Gastroesophageal sphincter (tissue), 4 donors: ENCODE measurements at regions not wholly inside any gene's neighbourhood (a gene's known extent, or its start where the extent isn't known, plus 50 kb on each side); places are given as distances from the start of the nearest gene placed in this dataset.

ENCODE experiments used
- ATAC-seq: fragments of 150-250 bp; one replicate; pipeline ENCODE4 v1.9.1; 2016; ENCODE audit warnings: mild to moderate bottlenecking, moderate library complexity
- H3K27ac ChIP-seq, 4 donors: fragments of 200-600 bp; sonication (generic) in 3 of 4; 1 replicate in 3 of 4; 2 replicates in 1 of 4; pipeline ENCODE4 v1.5.1; 2016 to 2019
- H3K27me3 ChIP-seq: fragments of 200-600 bp; sonication (generic); one replicate; pipeline ENCODE4 v1.5.1; 2019
- H3K36me3 ChIP-seq, 2 donors: fragments of 200-600 bp; sonication (generic); one replicate each; pipeline ENCODE4 v1.5.1; 2019; ENCODE audit warnings: control low read depth in 1 of 2
- H3K4me1 ChIP-seq, 3 donors: fragments of 200-600 bp; sonication (generic); 1 replicate in 2 of 3; 2 replicates in 1 of 3; pipeline ENCODE4 v1.5.1; 2016 to 2019; ENCODE audit warnings: control low read depth in 2 of 3
- H3K4me3 ChIP-seq, 2 donors: fragments of 200-600 bp; sonication (generic); one replicate each; pipeline ENCODE4 v1.5.1; 2019; ENCODE audit warnings: mild to moderate bottlenecking in 1 of 2, moderate library complexity in 1 of 2
- H3K9me3 ChIP-seq, 3 donors: fragments of 200-600 bp; sonication (generic); one replicate each; pipeline ENCODE4 v1.5.1; 2017 to 2019; ENCODE audit warnings: control low read depth in 2 of 3
- CTCF ChIP-seq, 4 experiments: fragments of 200-600 bp in 2 of 4; fragments of 450-650 bp in 2 of 4; sonication (generic) in 1 of 4; IDR thresholded peaks; one replicate each; pipeline ENCODE4 v1.5.1; 2017 to 2019; ENCODE audit warnings: antibody characterized with exemption in 4 of 4, mild to moderate bottlenecking in 2 of 4, moderate library complexity in 2 of 4
- EP300 ChIP-seq: sonication (generic); formaldehyde crosslinking; IDR thresholded peaks from one replicate; pipeline ENCODE4 v1.6.1; 2017; ENCODE audit warnings: antibody characterized with exemption, mild to moderate bottlenecking
- POLR2A ChIP-seq, 2 donors: fragments of 450-650 bp; IDR thresholded peaks; one replicate each; pipeline ENCODE4 v1.6.1; 2017; ENCODE audit warnings: antibody characterized with exemption in 2 of 2, mild to moderate bottlenecking in 2 of 2, moderate library complexity in 1 of 2
- POLR2AphosphoS5 ChIP-seq: sonication (generic); formaldehyde crosslinking; IDR thresholded peaks from one replicate; pipeline ENCODE4 v1.6.1; 2017; ENCODE audit warnings: antibody characterized with exemption
- WGBS, 2 donors: methylation state at CpG; one replicate each; pipeline ENCODE4 v1.1.5; 2018; ENCODE audit warnings: low coverage in 1 of 2; 5-methylcytosine and 5-hydroxymethylcytosine counted together

- TF ChIP-seq POLR2A (IDR thresholded peaks at IDR 0.05) (no peak), POLR2AphosphoS5 (no peak), CTCF (IDR thresholded peaks at IDR 0.05) (no peak), EP300 (no peak)
- Histone ChIP-seq H3K27me3 (no peaks in the 10 kb centered on the region), H3K4me3 (no peak overlapping the region), H3K4me1 (peaks cover 0 to 7% (median 0%) of the 10 kb centered on the region in 3 donors), H3K36me3 (no peaks in the 10 kb centered on the region), H3K9me3 (peaks cover 0 to 25% (median 0%) of the 10 kb centered on the region in 3 donors), H3K27ac (no peak overlapping the region)
- ATAC-seq, result no peak
- 81 to 100% methylated on average over 3 of the region's 3 CpGs for WGBS, 2 donors
Observed at GRCh38 chr19:34590228-34590627, 86.7 kb downstream of the SCGB2B2 start.

GRCh38 chr19:34589730-34590129, 87.2 kb downstream of the SCGB2B2 start:
- ATAC-seq, result no peak
- Histone ChIP-seq H3K27me3 (no peaks in the 10 kb centered on the region), H3K4me1 (peaks cover 0 to 2% (median 0%) of the 10 kb centered on the region in 3 donors), H3K36me3 (no peaks in the 10 kb centered on the region), H3K4me3 (no peak overlapping the region), H3K27ac (no peak overlapping the region), H3K9me3 (peaks cover 0 to 25% (median 0%) of the 10 kb centered on the region in 3 donors)
- TF ChIP-seq EP300, result no peak
- TF ChIP-seq POLR2AphosphoS5, result no peak
- no peak for TF ChIP-seq CTCF (IDR thresholded peaks at IDR 0.05)
- no peak for TF ChIP-seq POLR2A (IDR thresholded peaks at IDR 0.05)
- 89% methylated on average over 2 of the region's 2 CpGs; no CpG with 5 or more reads in 1 of the 2 donors for WGBS, 2 donors

GRCh38 chr19:34588846-34589245, 88.1 kb downstream of the SCGB2B2 start:
- Histone ChIP-seq H3K27ac (no peak overlapping the region), H3K36me3 (no peaks in the 10 kb centered on the region), H3K9me3 (peaks cover 0 to 29% (median 0%) of the 10 kb centered on the region in 3 donors), H3K27me3 (no peaks in the 10 kb centered on the region), H3K4me3 (no peak overlapping the region), H3K4me1 (no peaks in the 10 kb centered on the region)
- TF ChIP-seq CTCF (IDR thresholded peaks at IDR 0.05), result no peak
- no peak for TF ChIP-seq EP300
- TF ChIP-seq POLR2A (IDR thresholded peaks at IDR 0.05), result no peak
- no peak for TF ChIP-seq POLR2AphosphoS5
- ATAC-seq, result no peak
- 95% methylated on average over 2 of the region's 2 CpGs; no CpG with 5 or more reads in 1 of the 2 donors for WGBS, 2 donors

- Histone ChIP-seq H3K4me3 (no peak overlapping the region), H3K36me3 (no peaks in the 10 kb centered on the region), H3K4me1 (no peaks in the 10 kb centered on the region), H3K27me3 (no peaks in the 10 kb centered on the region), H3K9me3 (peaks cover 0 to 29% (median 0%) of the 10 kb centered on the region in 3 donors), H3K27ac (no peak overlapping the region)
- TF ChIP-seq POLR2A (IDR thresholded peaks at IDR 0.05) (no peak), POLR2AphosphoS5 (no peak), CTCF (IDR thresholded peaks at IDR 0.05) (no peak), EP300 (no peak)
- no peak for ATAC-seq
- WGBS, 2 donors, result 60 to 78% methylated on average over 1 to 6 of the region's 8 CpGs
Observed at GRCh38 chr19:34588249-34588648, 88.7 kb downstream of the SCGB2B2 start.

- Histone ChIP-seq H3K27me3 (peaks cover 28% of the 10 kb centered on the region), H3K4me1 (peaks cover 0 to 6% (median 0%) of the 10 kb centered on the region in 3 donors), H3K36me3 (no peaks in the 10 kb centered on the region), H3K27ac (no peak overlapping the region), H3K9me3 (peaks cover 0 to 4% (median 0%) of the 10 kb centered on the region in 3 donors), H3K4me3 (no peak overlapping the region)
- TF ChIP-seq EP300 (no peak), CTCF (IDR thresholded peaks at IDR 0.05) (no peak), POLR2A (IDR thresholded peaks at IDR 0.05) (no peak), POLR2AphosphoS5 (no peak)
- ATAC-seq, result no peak
- 40 to 65% methylated on average over 1 to 3 of the region's 8 CpGs for WGBS, 2 donors
Observed at GRCh38 chr19:34580408-34580807, 96.6 kb downstream of the SCGB2B2 start.
